NOMO-1 (cell line): ENCODE measurements at regions not wholly inside any gene's neighbourhood (a gene's known extent, or its start where the extent isn't known, plus 50 kb on each side); places are given as distances from the start of the nearest gene placed in this dataset.
A peak's percentile ranks its signal among the peaks of the same experiment; 100 is the strongest.
"Not testable (repeated sequence)": the region's sequence is repeated elsewhere in the genome, so short reads cannot be mapped to it uniquely, and the experiment has no call there.

ENCODE experiments used
- DNase-seq, 2 experiments: peaks; one replicate each; lab custom pipeline; 2025; ENCODE audit not compliant: unreplicated experiment in 2 of 2; lab: John Stamatoyannopoulos, UW

GRCh38 chr9:12989669-12990068 lies 214.8 kb downstream of the LURAP1L start:
- no peak for DNase-seq

GRCh38 chr9:12993466-12993865 lies 218.6 kb downstream of the LURAP1L start:
- no peak for DNase-seq

GRCh38 chr9:12997009-12997408 lies 222.2 kb downstream of the LURAP1L start:
- DNase-seq: no peak

- DNase-seq: no peak
These were observed 227.3 kb downstream of the LURAP1L start for GRCh38 chr9:13001989-13002580.

GRCh38 chr9:13002740-13003139 lies 227.9 kb downstream of the LURAP1L start:
- DNase-seq: no peak

- no peak for DNase-seq
These were observed 235.1 kb downstream of the LURAP1L start for GRCh38 chr9:13009871-13010270.

GRCh38 chr9:13013991-13014883 lies 239.4 kb downstream of the LURAP1L start:
- DNase-seq: no peak

- no peak for DNase-seq
These were observed 242.4 kb downstream of the LURAP1L start for GRCh38 chr9:13017260-13017659.

- DNase-seq: no peak
These were observed 245.6 kb downstream of the LURAP1L start for GRCh38 chr9:13020146-13021040.

- DNase-seq: no peak
These were observed 247.9 kb downstream of the LURAP1L start for GRCh38 chr9:13022756-13023155.

- no peak for DNase-seq
These were observed 248.7 kb downstream of the LURAP1L start for GRCh38 chr9:13023498-13023897.

- DNase-seq: no peak
These were observed 252.1 kb downstream of the LURAP1L start for GRCh38 chr9:13026956-13027355.

- DNase-seq: no peak
These were observed 251.6 kb downstream of the MPDZ start for GRCh38 chr9:13027879-13028278.

- DNase-seq: no peak
These were observed 246.9 kb downstream of the MPDZ start for GRCh38 chr9:13032585-13032984.

GRCh38 chr9:13033959-13034693 lies 245.4 kb downstream of the MPDZ start:
- DNase-seq: peak in 1 of 2 experiments; percentile 2

GRCh38 chr9:13034694-13035002 lies 244.8 kb downstream of the MPDZ start:
- no peak for DNase-seq

- DNase-seq: no peak
These were observed 243.7 kb downstream of the MPDZ start for GRCh38 chr9:13035822-13036221.

- not testable (repeated sequence) for DNase-seq
These were observed 241.7 kb downstream of the MPDZ start for GRCh38 chr9:13037808-13038207.

GRCh38 chr9:13047827-13048587 lies 231.5 kb downstream of the MPDZ start:
- DNase-seq: no peak

- no peak for DNase-seq
These were observed 230.3 kb downstream of the MPDZ start for GRCh38 chr9:13049223-13049622.
